Prostate gland (tissue), 2 donors: ENCODE measurements at regions not wholly inside any gene's neighbourhood (a gene's known extent, or its start where the extent isn't known, plus 50 kb on each side); places are given as distances from the start of the nearest gene placed in this dataset.

Experiments
- DNase-seq: peaks from one replicate; pipeline ENCODE4 v3.0.0-alpha.2; 2019; ENCODE audit warnings: low spot score
- H3K27ac ChIP-seq, 2 donors: fragments of 200-600 bp; sonication (generic); 2 replicates each; pipeline ENCODE4 v1.5.1; 2017 to 2019
- H3K27me3 ChIP-seq: fragments of 200-600 bp; sonication (generic); replicated peaks from 2 replicates; pipeline ENCODE4 v1.5.1; 2019; ENCODE audit not compliant: insufficient read depth
- H3K36me3 ChIP-seq, 2 donors: fragments of 200-600 bp; sonication (generic); 1 replicate in 1 of 2; 2 replicates in 1 of 2; pipeline versions ENCODE4 v1.5.1 to v1.8.1; 2017 to 2019
- H3K4me1 ChIP-seq: fragments of 200-600 bp; sonication (generic); replicated peaks from 2 replicates; pipeline ENCODE4 v1.5.1; 2019
- H3K4me3 ChIP-seq, 2 donors: fragments of 200-600 bp; sonication (generic); 2 replicates each; pipeline ENCODE4 v1.5.1; 2017 to 2019
- H3K9me3 ChIP-seq: fragments of 200-600 bp; sonication (generic); 2 replicates; pipeline ENCODE4 v1.5.1; 2017
- POLR2A ChIP-seq: fragments of 450-650 bp; IDR thresholded peaks from one replicate; pipeline ENCODE4 v1.6.1; 2016; ENCODE audit warnings: antibody characterized with exemption, mild to moderate bottlenecking
- POLR2AphosphoS5 ChIP-seq: sonication (generic); formaldehyde crosslinking; IDR thresholded peaks from one replicate; pipeline ENCODE4 v1.6.1; 2017; ENCODE audit warnings: antibody characterized with exemption
- WGBS: methylation state at CpG from one replicate; pipeline ENCODE4 v1.1.5; 2018; 5-methylcytosine and 5-hydroxymethylcytosine counted together
- intact Hi-C: fragments of 100-400 bp; cut with DNase I; formaldehyde crosslinking; loops from one replicate; pipeline ENCODE4 v1.14.2; 2022
- TF ChIP-seq, protein P1 (sequence below), 4 experiments: fragments of 200-600 bp in 2 of 4; fragments of 450-650 bp in 2 of 4; sonication (generic) in 2 of 4; IDR thresholded peaks; 1 replicate in 3 of 4; 2 replicates in 1 of 4; pipeline ENCODE4 v1.5.1; 2016 to 2019; ENCODE audit warnings: antibody characterized with exemption in 4 of 4, mild to moderate bottlenecking in 2 of 4, moderate library complexity in 2 of 4

DNA sequence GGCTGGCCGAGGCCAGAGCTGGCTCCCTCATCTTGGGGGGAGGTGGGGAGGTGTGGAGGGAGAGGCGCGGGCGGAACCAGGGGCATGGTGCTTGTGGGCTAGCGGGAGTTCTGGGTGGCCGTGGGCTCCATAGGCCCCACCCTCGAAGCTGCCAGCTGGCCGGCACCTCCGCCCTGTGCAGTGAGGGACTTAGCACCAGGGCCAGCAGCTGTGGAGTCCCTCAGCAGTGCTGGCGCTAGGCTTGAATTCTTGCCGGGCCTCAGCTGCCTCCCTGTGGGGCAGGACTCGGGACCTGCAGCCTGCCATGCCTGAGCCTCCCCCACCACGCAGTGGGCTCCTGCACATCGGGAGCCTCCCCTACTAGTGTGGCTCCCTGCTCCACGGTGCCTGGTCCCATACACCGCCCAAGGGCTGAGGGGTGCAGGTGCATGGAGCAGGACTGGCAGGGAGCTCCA lies 603.3 kb downstream of the PCDH18 start:
- WGBS: 99% methylated on average over 11 of the region's 16 CpGs
- intact Hi-C loops: no loop called here

DNA sequence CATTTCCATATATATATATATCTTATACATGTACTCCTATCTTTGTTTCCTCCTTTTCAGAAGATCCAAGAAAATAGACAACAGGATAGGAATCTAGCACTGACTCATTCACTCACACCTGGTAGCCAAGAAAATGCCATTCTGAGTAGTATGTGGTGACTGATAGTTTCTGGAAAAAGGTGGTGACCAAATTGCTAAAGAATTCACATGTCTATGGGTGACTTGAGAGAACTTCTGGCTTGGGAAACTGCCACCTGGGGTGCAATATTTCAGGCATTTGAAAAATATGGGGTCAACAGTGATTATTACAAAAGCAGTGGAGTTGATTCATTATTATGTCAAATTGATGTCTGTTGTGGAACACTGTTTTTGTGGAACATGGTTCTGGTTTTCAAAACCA lies 605.1 kb downstream of the PCDH18 start:
- intact Hi-C loops: no loop called here
- no peaks in the 10 kb centered on the region for H3K4me1 ChIP-seq
- H3K36me3 ChIP-seq: no peaks in the 10 kb centered on the region
- H3K4me3 ChIP-seq: no peak overlapping the region
- H3K27ac ChIP-seq: no peak overlapping the region
- H3K27me3 ChIP-seq: no peaks in the 10 kb centered on the region
- TF ChIP-seq, protein P1, sequence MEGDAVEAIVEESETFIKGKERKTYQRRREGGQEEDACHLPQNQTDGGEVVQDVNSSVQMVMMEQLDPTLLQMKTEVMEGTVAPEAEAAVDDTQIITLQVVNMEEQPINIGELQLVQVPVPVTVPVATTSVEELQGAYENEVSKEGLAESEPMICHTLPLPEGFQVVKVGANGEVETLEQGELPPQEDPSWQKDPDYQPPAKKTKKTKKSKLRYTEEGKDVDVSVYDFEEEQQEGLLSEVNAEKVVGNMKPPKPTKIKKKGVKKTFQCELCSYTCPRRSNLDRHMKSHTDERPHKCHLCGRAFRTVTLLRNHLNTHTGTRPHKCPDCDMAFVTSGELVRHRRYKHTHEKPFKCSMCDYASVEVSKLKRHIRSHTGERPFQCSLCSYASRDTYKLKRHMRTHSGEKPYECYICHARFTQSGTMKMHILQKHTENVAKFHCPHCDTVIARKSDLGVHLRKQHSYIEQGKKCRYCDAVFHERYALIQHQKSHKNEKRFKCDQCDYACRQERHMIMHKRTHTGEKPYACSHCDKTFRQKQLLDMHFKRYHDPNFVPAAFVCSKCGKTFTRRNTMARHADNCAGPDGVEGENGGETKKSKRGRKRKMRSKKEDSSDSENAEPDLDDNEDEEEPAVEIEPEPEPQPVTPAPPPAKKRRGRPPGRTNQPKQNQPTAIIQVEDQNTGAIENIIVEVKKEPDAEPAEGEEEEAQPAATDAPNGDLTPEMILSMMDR (IDR thresholded peaks at IDR 0.05): no peak
- TF ChIP-seq POLR2A (no peak), POLR2AphosphoS5 (no peak)
- no peak for DNase-seq
- H3K9me3 ChIP-seq: no peaks in the 10 kb centered on the region

More for the DNA sequence above, 603.3 kb downstream of the PCDH18 start:
- H3K27ac ChIP-seq: no peak overlapping the region
- no peaks in the 10 kb centered on the region for H3K27me3 ChIP-seq
- H3K4me1 ChIP-seq: no peaks in the 10 kb centered on the region
- H3K4me3 ChIP-seq: no peak overlapping the region
- no peak for DNase-seq
- H3K36me3 ChIP-seq: no peaks in the 10 kb centered on the region
- TF ChIP-seq, protein P1 (IDR thresholded peaks at IDR 0.05): no peak
- no peak for TF ChIP-seq POLR2A
- TF ChIP-seq POLR2AphosphoS5: no peak
- H3K9me3 ChIP-seq: no peaks in the 10 kb centered on the region

DNA sequence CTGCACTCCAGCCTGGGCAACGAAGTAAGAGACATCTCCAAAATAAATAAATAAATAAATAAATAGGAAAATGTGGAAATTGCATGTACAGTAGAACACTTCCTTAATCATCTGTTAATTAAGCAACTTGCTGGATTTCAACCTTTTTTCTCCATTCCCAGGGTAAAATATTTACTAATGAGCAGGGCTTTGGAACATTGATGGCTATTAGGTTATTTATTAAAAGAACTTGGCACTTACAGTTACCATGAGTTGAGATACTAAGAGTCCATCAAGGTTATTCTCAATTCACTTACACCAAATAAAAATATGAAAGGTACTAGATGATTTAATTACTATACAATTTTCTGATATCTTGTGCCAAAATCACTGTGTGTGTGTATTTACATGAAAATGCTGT lies 607.1 kb downstream of the PCDH18 start:
- no peak overlapping the region for H3K27ac ChIP-seq
- H3K27me3 ChIP-seq: no peaks in the 10 kb centered on the region
- TF ChIP-seq POLR2AphosphoS5 (no peak), POLR2A (no peak)
- TF ChIP-seq, protein P1 (IDR thresholded peaks at IDR 0.05): no peak
- no peak overlapping the region for H3K4me3 ChIP-seq
- H3K36me3 ChIP-seq: no peaks in the 10 kb centered on the region
- 96% methylated on average over 1 of the region's 1 CpG for WGBS
- intact Hi-C loops: no loop called here
- no peaks in the 10 kb centered on the region for H3K9me3 ChIP-seq
- DNase-seq: no peak
- no peaks in the 10 kb centered on the region for H3K4me1 ChIP-seq

DNA sequence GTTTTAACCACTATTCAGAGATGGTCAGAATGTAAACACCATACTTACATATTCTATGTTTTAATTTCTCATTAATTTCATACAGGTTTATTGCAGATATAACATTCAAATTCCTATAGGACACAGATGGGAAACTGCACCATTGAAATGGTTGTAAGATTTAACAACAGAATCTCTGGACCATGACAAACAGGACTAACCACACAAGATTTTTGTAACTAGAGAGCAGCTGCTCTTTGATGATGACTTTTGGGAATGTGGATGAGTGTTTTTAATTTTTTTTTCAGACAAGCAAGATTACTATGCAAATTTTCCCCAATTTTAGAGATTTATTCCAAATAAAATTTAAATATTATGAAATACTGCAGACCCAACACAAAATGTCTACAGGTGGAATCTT lies 610.2 kb downstream of the PCDH18 start:
- TF ChIP-seq POLR2A (no peak), POLR2AphosphoS5 (no peak)
- TF ChIP-seq, protein P1 (IDR thresholded peaks at IDR 0.05): no peak
- Histone ChIP-seq H3K4me1 (no peaks in the 10 kb centered on the region), H3K4me3 (no peak overlapping the region), H3K9me3 (no peaks in the 10 kb centered on the region), H3K27ac (no peak overlapping the region), H3K27me3 (no peaks in the 10 kb centered on the region), H3K36me3 (no peaks in the 10 kb centered on the region)
- intact Hi-C loops: no loop called here
- DNase-seq: no peak

DNA sequence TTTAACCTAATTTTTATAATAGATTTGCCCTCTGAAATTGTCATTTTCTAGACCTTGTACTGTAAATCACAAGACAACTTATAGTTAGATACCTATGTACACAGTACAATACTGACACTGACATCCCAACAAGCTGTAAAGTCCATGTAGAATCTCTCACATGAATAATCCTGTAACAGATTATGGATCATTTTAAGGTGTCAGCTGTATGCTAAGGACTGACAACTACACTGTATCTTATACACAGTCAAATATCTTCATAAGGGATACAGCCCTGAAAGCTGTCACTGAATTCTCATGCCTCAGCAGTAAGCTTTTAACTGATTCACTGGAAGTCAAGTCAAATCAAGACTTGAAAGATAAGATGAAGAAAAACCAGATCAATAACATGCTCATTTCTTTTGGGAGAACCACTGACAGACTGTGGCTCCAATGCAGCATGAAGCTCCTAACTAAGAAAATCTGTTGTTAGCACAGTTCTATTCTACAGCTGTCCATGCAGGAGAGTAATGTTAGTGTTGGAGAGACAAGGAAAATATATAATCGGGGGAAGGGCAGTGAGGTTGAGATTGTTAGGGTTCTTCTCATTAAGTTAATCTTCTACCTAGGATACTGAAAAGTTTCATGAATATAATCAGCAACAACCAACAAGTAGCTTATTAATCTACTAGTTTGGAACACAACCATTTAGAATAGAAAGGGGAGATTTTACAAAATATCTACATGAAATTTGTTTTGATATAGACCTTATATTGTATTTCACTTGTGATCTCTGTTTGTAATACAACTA lies 612.0 kb downstream of the PCDH18 start:
- Histone ChIP-seq H3K27me3 (no peaks in the 10 kb centered on the region), H3K27ac (no peak overlapping the region), H3K4me1 (no peaks in the 10 kb centered on the region), H3K4me3 (no peak overlapping the region), H3K36me3 (no peaks in the 10 kb centered on the region), H3K9me3 (no peaks in the 10 kb centered on the region)
- TF ChIP-seq, protein P1 (IDR thresholded peaks at IDR 0.05): no peak
- TF ChIP-seq POLR2A: no peak
- TF ChIP-seq POLR2AphosphoS5: no peak
- DNase-seq: no peak
- intact Hi-C loops: no loop called here
- 96% methylated on average over 1 of the region's 1 CpG for WGBS
